Upper lobe of left lung (tissue), 6 donors: ENCODE measurements at regions not wholly inside any gene's neighbourhood (a gene's known extent, or its start where the extent isn't known, plus 50 kb on each side); places are given as distances from the start of the nearest gene placed in this dataset.

Source experiments
- ATAC-seq, 2 donors: fragments of 200-7000 bp; cut with Tn5 transposase; one replicate each; pipeline ENCODE4 v1.9.1; 2022; ENCODE audit warnings: mild to moderate bottlenecking in 2 of 2, moderate library complexity in 2 of 2; ENCODE audit not compliant: low FRiP score in 2 of 2
- DNase-seq, 2 donors: peaks; one replicate each; pipeline ENCODE4 v3.0.0-alpha.2; 2019 to 2020
- H3K27ac ChIP-seq, 4 donors: fragments of 200-600 bp; sonication (generic); one replicate each; pipeline ENCODE4 v1.5.1; 2016 to 2019
- H3K27me3 ChIP-seq, 4 donors: fragments of 200-600 bp; sonication (generic); one replicate each; pipeline ENCODE4 v1.5.1; 2017 to 2019
- H3K36me3 ChIP-seq, 4 donors: fragments of 200-600 bp; sonication (generic); one replicate each; pipeline ENCODE4 v1.5.1; 2016 to 2019
- H3K4me1 ChIP-seq, 4 donors: fragments of 200-600 bp; sonication (generic); one replicate each; pipeline ENCODE4 v1.5.1; 2018 to 2019
- H3K4me3 ChIP-seq, 4 donors: fragments of 200-600 bp; sonication (generic); one replicate each; pipeline ENCODE4 v1.5.1; 2017 to 2019; ENCODE audit warnings: mild to moderate bottlenecking in 2 of 4, moderate library complexity in 1 of 4
- H3K9me3 ChIP-seq, 4 donors: fragments of 200-600 bp; sonication (generic); one replicate each; pipeline ENCODE4 v1.5.1; 2018 to 2019
- EP300 ChIP-seq, 4 donors: sonication (generic); formaldehyde crosslinking; IDR thresholded peaks; one replicate each; pipeline ENCODE4 v1.5.1; 2017; ENCODE audit warnings: antibody characterized with exemption in 4 of 4, control low read depth in 2 of 4
- POLR2A ChIP-seq, 4 donors: fragments of 450-650 bp; IDR thresholded peaks; one replicate each; pipeline ENCODE4 v1.5.1; 2016 to 2017; ENCODE audit warnings: antibody characterized with exemption in 4 of 4, mild to moderate bottlenecking in 2 of 4
- POLR2AphosphoS5 ChIP-seq, 2 donors: sonication (generic); formaldehyde crosslinking; IDR thresholded peaks; one replicate each; pipeline ENCODE4 v1.5.1; 2017; ENCODE audit warnings: antibody characterized with exemption in 2 of 2
- WGBS, 2 donors: methylation state at CpG; one replicate each; pipeline ENCODE4 v1.1.5; 2017 to 2018; 5-methylcytosine and 5-hydroxymethylcytosine counted together
- TF ChIP-seq, protein P1 (sequence below), 6 experiments: fragments of 450-650 bp in 4 of 6; fragments of 200-600 bp in 2 of 6; sonication (generic) in 2 of 6; IDR thresholded peaks; one replicate each; pipeline ENCODE4 v1.5.1; 2016 to 2019; ENCODE audit warnings: antibody characterized with exemption in 6 of 6
- donor health status: DM: no; HTN: no; CAD: no; lungs with moderate emphysema.
- donor health status: DM: no; HTN: yes; CAD: no; lungs with severe emphysema.

DNA sequence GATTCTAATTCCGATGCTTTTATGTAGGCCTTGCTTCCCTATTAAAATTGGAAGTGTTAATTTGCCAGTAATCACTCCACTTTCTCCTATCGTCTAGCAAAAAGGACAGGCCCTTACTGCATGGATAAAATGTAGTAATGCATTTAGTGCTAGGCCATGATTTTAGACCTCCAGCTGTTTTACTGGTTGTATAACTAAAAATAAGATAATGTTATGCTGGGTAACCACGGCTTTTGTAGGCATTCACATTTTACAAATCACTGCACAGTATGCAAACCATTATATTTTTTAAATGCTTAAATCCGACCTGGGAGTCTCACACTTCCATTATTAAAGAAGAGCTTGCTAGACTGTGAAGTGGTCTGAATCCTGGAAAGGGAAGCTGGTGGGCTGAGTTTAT lies 179.5 kb downstream of the TFAP2A start:
- DNase-seq, result no peak

DNA sequence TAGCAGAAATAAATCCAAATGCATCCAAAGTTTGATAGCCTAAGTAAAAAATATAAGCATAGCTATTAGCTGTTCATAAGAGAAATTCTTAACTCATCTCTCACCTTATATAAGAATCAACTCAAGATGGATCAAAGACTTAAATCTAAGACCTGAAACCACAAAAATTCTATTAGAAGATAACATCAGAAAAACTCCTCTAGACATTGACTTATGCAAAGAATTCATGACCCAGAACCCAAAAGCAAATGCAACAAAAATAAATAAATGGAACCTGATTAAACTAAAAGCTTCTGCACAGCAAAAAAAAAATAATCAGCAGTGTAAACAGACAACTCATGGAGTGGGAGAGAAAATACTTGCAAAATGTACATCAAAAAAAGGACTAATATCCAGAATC lies 184.3 kb downstream of the TFAP2A start:
- H3K4me1 ChIP-seq, result no peaks in the 10 kb centered on the region
- H3K4me3 ChIP-seq, result no peak overlapping the region
- no peak for TF ChIP-seq EP300 (IDR thresholded peaks at IDR 0.05)
- TF ChIP-seq, protein P1, sequence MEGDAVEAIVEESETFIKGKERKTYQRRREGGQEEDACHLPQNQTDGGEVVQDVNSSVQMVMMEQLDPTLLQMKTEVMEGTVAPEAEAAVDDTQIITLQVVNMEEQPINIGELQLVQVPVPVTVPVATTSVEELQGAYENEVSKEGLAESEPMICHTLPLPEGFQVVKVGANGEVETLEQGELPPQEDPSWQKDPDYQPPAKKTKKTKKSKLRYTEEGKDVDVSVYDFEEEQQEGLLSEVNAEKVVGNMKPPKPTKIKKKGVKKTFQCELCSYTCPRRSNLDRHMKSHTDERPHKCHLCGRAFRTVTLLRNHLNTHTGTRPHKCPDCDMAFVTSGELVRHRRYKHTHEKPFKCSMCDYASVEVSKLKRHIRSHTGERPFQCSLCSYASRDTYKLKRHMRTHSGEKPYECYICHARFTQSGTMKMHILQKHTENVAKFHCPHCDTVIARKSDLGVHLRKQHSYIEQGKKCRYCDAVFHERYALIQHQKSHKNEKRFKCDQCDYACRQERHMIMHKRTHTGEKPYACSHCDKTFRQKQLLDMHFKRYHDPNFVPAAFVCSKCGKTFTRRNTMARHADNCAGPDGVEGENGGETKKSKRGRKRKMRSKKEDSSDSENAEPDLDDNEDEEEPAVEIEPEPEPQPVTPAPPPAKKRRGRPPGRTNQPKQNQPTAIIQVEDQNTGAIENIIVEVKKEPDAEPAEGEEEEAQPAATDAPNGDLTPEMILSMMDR (IDR thresholded peaks at IDR 0.05), result no peak
- no peak for TF ChIP-seq POLR2A (IDR thresholded peaks at IDR 0.05)
- TF ChIP-seq POLR2AphosphoS5 (IDR thresholded peaks at IDR 0.05), result no peak
- no peak for DNase-seq
- no peaks in the 10 kb centered on the region for H3K27me3 ChIP-seq
- no peak overlapping the region for H3K27ac ChIP-seq
- no peak for ATAC-seq
- H3K36me3 ChIP-seq, result no peaks in the 10 kb centered on the region
- H3K9me3 ChIP-seq, result peaks cover 0 to 6% (median 2%) of the 10 kb centered on the region in 4 donors

More for the DNA sequence above, 179.5 kb downstream of the TFAP2A start:
- no peaks in the 10 kb centered on the region for H3K4me1 ChIP-seq
- 52 to 55% methylated on average over 4 of the region's 4 CpGs for WGBS, 2 donors
- no peak overlapping the region for H3K4me3 ChIP-seq
- no peak for ATAC-seq
- H3K9me3 ChIP-seq, result no peaks in the 10 kb centered on the region
- H3K27me3 ChIP-seq, result no peaks in the 10 kb centered on the region
- H3K36me3 ChIP-seq, result no peaks in the 10 kb centered on the region
- H3K27ac ChIP-seq, result no peak overlapping the region
- TF ChIP-seq POLR2A (IDR thresholded peaks at IDR 0.05) (no peak), EP300 (IDR thresholded peaks at IDR 0.05) (no peak), POLR2AphosphoS5 (IDR thresholded peaks at IDR 0.05) (no peak)
- TF ChIP-seq, protein P1 (IDR thresholded peaks at IDR 0.05), result no peak

DNA sequence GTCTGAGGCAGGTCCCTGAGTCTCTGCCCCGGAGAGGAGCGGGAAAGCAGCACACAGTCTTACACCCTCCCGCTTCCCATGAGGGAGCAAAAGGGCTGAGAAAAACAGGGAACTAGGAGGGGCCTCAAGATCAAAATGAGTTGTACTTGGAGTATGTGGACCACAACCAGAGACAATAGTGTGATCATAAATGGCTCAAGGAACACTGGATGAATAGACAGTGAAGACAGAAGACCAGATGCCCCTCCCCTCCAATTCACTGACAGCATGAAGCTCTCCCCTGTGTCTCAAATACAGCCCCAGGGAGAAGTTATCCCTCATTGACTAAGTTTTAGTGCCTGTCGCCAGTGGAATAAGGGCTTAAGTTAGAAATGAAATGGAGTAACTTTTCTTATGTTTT lies 191.0 kb downstream of the TFAP2A start:
- no peak overlapping the region for H3K4me3 ChIP-seq
- H3K4me1 ChIP-seq, result no peaks in the 10 kb centered on the region
- TF ChIP-seq EP300 (IDR thresholded peaks at IDR 0.05) (no peak), POLR2A (IDR thresholded peaks at IDR 0.05) (no peak), POLR2AphosphoS5 (IDR thresholded peaks at IDR 0.05) (no peak)
- TF ChIP-seq, protein P1 (IDR thresholded peaks at IDR 0.05), result no peak
- peaks cover 0 to 6% (median 2%) of the 10 kb centered on the region in 4 donors for H3K9me3 ChIP-seq
- ATAC-seq (no peak), DNase-seq (no peak)
- H3K27ac ChIP-seq, result no peak overlapping the region
- 90 to 94% methylated on average over 4 of the region's 4 CpGs for WGBS, 2 donors
- no peaks in the 10 kb centered on the region for H3K27me3 ChIP-seq
- H3K36me3 ChIP-seq, result no peaks in the 10 kb centered on the region

- DNase-seq (no peak), ATAC-seq (no peak)
- Histone ChIP-seq H3K27ac (no peak overlapping the region), H3K9me3 (no peaks in the 10 kb centered on the region), H3K4me1 (no peaks in the 10 kb centered on the region), H3K36me3 (no peaks in the 10 kb centered on the region), H3K27me3 (no peaks in the 10 kb centered on the region), H3K4me3 (no peak overlapping the region)
- WGBS, 2 donors, result 72 to 80% methylated on average over 5 of the region's 5 CpGs
- TF ChIP-seq, protein P1 (IDR thresholded peaks at IDR 0.05), result no peak
- TF ChIP-seq POLR2A (IDR thresholded peaks at IDR 0.05) (no peak), EP300 (IDR thresholded peaks at IDR 0.05) (no peak), POLR2AphosphoS5 (IDR thresholded peaks at IDR 0.05) (no peak)
Measured at GRCh38 chr6:10221178-10221577, 193.7 kb downstream of the TFAP2A start.

DNA sequence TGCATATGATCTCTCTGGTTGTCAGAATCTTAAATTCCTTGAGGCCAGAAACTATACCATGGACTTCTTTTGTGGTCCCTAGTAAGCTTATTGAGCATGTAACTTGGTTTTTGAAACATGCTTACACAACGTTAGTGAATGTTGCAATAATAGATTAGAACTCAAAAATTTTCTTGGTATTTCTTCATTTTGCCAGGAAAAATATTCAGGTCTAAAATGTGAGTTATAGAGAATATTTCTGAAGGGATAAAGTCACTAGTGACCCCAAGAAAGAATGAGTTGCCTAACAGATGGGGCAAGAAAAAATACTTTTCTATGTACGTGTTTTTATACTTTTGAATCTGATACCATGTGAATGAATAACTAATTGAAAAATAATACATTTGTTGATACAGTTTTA lies 195.4 kb downstream of the TFAP2A start:
- no peaks in the 10 kb centered on the region for H3K27me3 ChIP-seq
- TF ChIP-seq POLR2A (IDR thresholded peaks at IDR 0.05), result no peak
- H3K9me3 ChIP-seq, result no peaks in the 10 kb centered on the region
- no peaks in the 10 kb centered on the region for H3K4me1 ChIP-seq
- H3K4me3 ChIP-seq, result no peak overlapping the region
- no peak for ATAC-seq
- WGBS, 2 donors, result 74 to 78% methylated on average over 2 of the region's 2 CpGs
- DNase-seq, result no peak
- H3K36me3 ChIP-seq, result no peaks in the 10 kb centered on the region
- no peak overlapping the region for H3K27ac ChIP-seq
